Mesothelial cell of epicardium (in vitro differentiated cells): ENCODE measurements at regions not wholly inside any gene's neighbourhood (a gene's known extent, or its start where the extent isn't known, plus 50 kb on each side); places are given as distances from the start of the nearest gene placed in this dataset.

Experiments
- DNase-seq, 2 experiments: peaks; one replicate each; pipeline ENCODE4 v3.0.0; 2021; ENCODE audit warnings: low spot score in 2 of 2; ENCODE audit not compliant: unreplicated experiment in 2 of 2
- H3K27ac Mint-ChIP-seq: 2 replicates; pipeline ENCODE4 v1.8.0; 2021; ENCODE audit warnings: mixed read lengths
- H3K27me3 Mint-ChIP-seq: 2 replicates; pipeline ENCODE4 v1.8.0; 2021; ENCODE audit warnings: low read depth, mixed read lengths
- H3K36me3 Mint-ChIP-seq: 2 replicates; pipeline ENCODE4 v1.8.0; 2021; ENCODE audit warnings: mixed read lengths
- H3K4me1 Mint-ChIP-seq: 2 replicates; pipeline ENCODE4 v1.8.0; 2021; ENCODE audit warnings: mixed read lengths
- H3K4me3 Mint-ChIP-seq: 2 replicates; pipeline ENCODE4 v1.8.0; 2021; ENCODE audit warnings: mild to moderate bottlenecking, moderate library complexity, mixed read lengths
- H3K9me3 Mint-ChIP-seq: 2 replicates; pipeline ENCODE4 v1.8.0; 2021; ENCODE audit warnings: mixed read lengths
- TF ChIP-seq, protein P1 (sequence below): fragments of 200-600 bp; sonication (generic); IDR thresholded peaks from one replicate; pipeline ENCODE4 v1.5.0; 2021; ENCODE audit warnings: antibody characterized with exemption; ENCODE audit not compliant: unreplicated experiment

DNA sequence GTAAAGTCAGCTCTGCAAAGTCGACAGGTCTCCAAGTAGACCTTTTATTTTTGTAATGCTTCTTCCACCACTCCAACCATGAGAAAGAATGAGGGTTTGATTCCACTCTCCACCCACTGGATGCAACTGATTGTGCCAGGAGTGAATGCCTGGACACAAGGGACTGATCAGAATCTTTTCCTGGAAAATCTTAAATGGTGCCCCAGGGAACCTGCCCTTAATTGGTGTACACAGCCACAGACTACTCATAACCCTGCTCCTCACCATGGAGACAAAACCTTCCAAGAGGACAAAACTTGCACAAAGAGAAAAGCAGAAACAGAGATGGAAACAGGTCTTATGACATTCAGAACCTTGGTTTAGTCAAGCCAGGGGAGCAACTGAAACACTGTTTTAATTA lies 208.6 kb upstream of the BRINP1 start:
- H3K9me3 Mint-ChIP-seq = peaks cover under 1% of the 10 kb centered on the region
- no peaks in the 10 kb centered on the region for H3K36me3 Mint-ChIP-seq
- TF ChIP-seq, protein P1, sequence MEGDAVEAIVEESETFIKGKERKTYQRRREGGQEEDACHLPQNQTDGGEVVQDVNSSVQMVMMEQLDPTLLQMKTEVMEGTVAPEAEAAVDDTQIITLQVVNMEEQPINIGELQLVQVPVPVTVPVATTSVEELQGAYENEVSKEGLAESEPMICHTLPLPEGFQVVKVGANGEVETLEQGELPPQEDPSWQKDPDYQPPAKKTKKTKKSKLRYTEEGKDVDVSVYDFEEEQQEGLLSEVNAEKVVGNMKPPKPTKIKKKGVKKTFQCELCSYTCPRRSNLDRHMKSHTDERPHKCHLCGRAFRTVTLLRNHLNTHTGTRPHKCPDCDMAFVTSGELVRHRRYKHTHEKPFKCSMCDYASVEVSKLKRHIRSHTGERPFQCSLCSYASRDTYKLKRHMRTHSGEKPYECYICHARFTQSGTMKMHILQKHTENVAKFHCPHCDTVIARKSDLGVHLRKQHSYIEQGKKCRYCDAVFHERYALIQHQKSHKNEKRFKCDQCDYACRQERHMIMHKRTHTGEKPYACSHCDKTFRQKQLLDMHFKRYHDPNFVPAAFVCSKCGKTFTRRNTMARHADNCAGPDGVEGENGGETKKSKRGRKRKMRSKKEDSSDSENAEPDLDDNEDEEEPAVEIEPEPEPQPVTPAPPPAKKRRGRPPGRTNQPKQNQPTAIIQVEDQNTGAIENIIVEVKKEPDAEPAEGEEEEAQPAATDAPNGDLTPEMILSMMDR = no peak
- H3K4me3 Mint-ChIP-seq = no peak overlapping the region
- no peak overlapping the region for H3K27ac Mint-ChIP-seq
- no peak for DNase-seq
- H3K27me3 Mint-ChIP-seq = peaks cover 42% of the 10 kb centered on the region
- H3K4me1 Mint-ChIP-seq = no peaks in the 10 kb centered on the region

DNA sequence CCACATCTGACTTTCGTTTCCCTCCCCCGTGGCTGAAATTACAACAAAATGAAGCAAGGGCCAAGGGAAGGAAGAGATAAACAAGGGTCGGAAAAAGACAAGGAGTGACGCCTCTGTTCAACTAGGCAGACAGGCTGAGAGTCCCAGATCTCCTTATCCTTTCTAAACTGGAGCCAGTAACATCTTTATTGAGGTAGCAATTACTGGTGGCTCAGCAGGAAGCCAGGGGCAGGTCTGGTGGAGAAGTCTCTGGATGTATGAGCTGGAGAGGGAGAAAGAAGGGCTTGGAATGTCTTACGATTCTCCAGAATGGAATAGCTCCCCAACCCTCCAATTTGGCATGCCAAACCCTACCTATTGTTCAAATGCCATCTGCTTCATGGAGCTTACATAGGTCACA lies 190.8 kb upstream of the BRINP1 start:
- Mint-ChIP-seq H3K4me1 (peaks cover 12% of the 10 kb centered on the region), H3K27me3 (peaks cover 16% of the 10 kb centered on the region), H3K4me3 (no peak overlapping the region), H3K9me3 (no peaks in the 10 kb centered on the region), H3K36me3 (no peaks in the 10 kb centered on the region), H3K27ac (no peak overlapping the region)
- TF ChIP-seq, protein P1 = no peak
- DNase-seq = no peak

DNA sequence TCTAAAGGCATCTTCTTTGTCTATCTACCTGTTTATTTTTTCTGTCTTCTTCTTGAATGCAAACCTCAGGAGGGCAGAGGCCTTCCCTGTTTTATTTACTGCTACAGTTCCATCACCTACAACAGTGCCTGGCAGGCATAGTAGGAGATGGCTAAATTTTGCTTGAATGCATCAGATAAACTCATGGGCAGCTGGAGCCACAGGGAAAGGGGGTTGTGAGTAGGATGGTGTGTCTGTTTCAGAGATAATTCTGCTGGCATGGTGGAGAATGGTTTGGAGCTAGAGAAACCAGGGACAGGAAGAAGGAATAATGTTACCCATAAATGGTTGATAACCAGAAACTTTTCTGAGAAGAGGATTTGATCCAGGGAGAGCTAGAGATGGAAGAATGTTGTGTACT lies 189.8 kb upstream of the BRINP1 start:
- peaks cover 12% of the 10 kb centered on the region for H3K4me1 Mint-ChIP-seq
- no peaks in the 10 kb centered on the region for H3K9me3 Mint-ChIP-seq
- TF ChIP-seq, protein P1 = no peak
- H3K4me3 Mint-ChIP-seq = no peak overlapping the region
- H3K36me3 Mint-ChIP-seq = no peaks in the 10 kb centered on the region
- H3K27ac Mint-ChIP-seq = no peak overlapping the region
- DNase-seq = no peak
- H3K27me3 Mint-ChIP-seq = peaks cover 16% of the 10 kb centered on the region

DNA sequence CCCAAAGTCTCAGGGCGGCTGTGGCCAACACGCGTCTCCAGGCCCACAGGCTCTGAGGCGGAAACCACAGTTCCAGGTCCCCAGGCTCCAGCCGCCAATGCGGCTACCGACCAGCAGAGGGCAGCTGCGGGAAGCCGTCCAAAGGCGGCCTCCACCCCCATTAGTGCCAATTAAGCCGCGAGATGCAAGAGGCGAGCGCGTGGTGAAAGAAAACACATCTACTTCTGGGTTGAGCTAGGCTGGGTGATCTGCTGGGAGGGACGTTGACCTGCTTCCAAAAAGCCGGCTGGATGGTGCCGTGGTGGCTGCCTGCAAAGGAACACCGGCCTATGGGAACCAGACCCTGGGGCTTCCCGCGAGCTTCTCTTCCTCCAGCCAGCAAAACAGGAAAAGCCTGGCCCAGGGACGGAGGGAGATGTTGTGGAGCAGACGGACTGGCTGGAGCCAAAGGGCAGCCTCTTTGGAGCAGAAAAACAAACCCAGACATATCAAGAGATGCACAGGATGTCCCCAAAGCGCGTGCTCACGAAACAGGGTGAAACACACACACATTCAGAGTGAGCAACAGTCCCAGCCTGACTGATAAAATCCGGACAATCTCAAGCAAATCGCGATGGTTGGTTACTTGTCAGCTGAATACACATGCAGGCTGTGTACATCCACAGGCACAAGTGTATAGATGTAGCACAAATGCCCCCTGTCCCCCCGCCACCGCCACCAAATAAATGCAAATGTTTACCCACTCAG lies 187.1 kb upstream of the BRINP1 start:
- Mint-ChIP-seq H3K4me1 (peaks cover 12% of the 10 kb centered on the region), H3K36me3 (no peaks in the 10 kb centered on the region), H3K27me3 (peaks cover 11% of the 10 kb centered on the region), H3K27ac (no peak overlapping the region), H3K9me3 (no peaks in the 10 kb centered on the region), H3K4me3 (peak overlapping the region; percentile 72)
- DNase-seq = peak; percentile 63 to 88
- TF ChIP-seq, protein P1 = peak; percentile 90

DNA sequence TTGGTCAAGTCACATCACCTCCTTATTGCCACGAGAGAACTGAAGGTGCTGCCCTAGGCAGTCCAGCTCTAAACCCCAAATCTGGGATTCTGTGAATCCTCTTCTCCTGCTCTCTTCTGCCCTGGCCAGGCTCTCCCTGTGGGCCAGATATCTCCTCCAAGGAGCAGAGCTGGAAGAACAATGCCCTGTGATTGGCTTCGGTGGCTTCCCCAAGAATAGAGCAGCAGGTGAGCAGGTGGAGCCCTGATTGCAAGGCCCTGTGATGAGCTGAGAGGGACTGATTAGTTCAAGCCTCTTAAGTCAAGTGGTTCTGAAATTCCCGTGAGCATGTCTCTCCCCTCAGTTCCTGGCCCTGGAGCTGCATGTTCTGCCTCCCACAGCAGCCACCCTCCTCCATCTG lies 175.3 kb upstream of the BRINP1 start:
- H3K4me1 Mint-ChIP-seq = no peaks in the 10 kb centered on the region
- H3K27ac Mint-ChIP-seq = no peak overlapping the region
- H3K27me3 Mint-ChIP-seq = peaks cover 6% of the 10 kb centered on the region
- TF ChIP-seq, protein P1 = no peak
- H3K4me3 Mint-ChIP-seq = no peak overlapping the region
- no peaks in the 10 kb centered on the region for H3K9me3 Mint-ChIP-seq
- H3K36me3 Mint-ChIP-seq = no peaks in the 10 kb centered on the region
- DNase-seq = no peak
